Effector memory CD8-positive, alpha-beta T cell (primary cell): ENCODE measurements at regions not wholly inside any gene's neighbourhood (a gene's known extent, or its start where the extent isn't known, plus 50 kb on each side); places are given as distances from the start of the nearest gene placed in this dataset.

Experiments
- ATAC-seq: fragments of 150-1000 bp; cut with Tn5 transposase; replicated peaks from 2 replicates; pipeline ENCODE4 v1.10.0; 2021; ENCODE audit warnings: mild to moderate bottlenecking, moderate library complexity
- DNase-seq, 3 experiments: peaks; one replicate each; pipeline ENCODE4 v3.0.0; 2021
- H3K27ac Mint-ChIP-seq, 2 donors: one replicate each; pipeline ENCODE4 v1.8.0; 2022; ENCODE audit warnings: mild to moderate bottlenecking in 2 of 2, mixed read lengths in 2 of 2, moderate library complexity in 2 of 2
- H3K27me3 Mint-ChIP-seq, 2 donors: one replicate each; pipeline ENCODE4 v1.8.0; 2022; ENCODE audit warnings: mixed read lengths in 2 of 2
- H3K36me3 Mint-ChIP-seq: one replicate; pipeline ENCODE4 v1.8.0; 2022; ENCODE audit warnings: mild to moderate bottlenecking, moderate library complexity, mixed read lengths; ENCODE audit not compliant: insufficient read depth
- H3K4me1 Mint-ChIP-seq, 2 donors: one replicate each; pipeline ENCODE4 v1.8.0; 2022; ENCODE audit warnings: low read depth in 2 of 2, mixed read lengths in 2 of 2
- H3K4me3 Mint-ChIP-seq, 2 donors: one replicate each; pipeline ENCODE4 v1.8.0; 2022; ENCODE audit warnings: mild to moderate bottlenecking in 2 of 2, mixed read lengths in 2 of 2, moderate library complexity in 2 of 2
- H3K9me3 Mint-ChIP-seq, 2 donors: one replicate each; pipeline ENCODE4 v1.8.0; 2022; ENCODE audit warnings: mixed read lengths in 2 of 2

- Mint-ChIP-seq H3K27ac (no peak overlapping the region), H3K9me3 (no peaks in the 10 kb centered on the region), H3K36me3 (no peaks in the 10 kb centered on the region), H3K4me3 (no peak overlapping the region), H3K4me1 (peaks cover 8 to 11% of the 10 kb centered on the region in 2 donors), H3K27me3 (peaks cover 34 to 81% of the 10 kb centered on the region in 2 donors)
- DNase-seq (no peak), ATAC-seq (no peak)
Observed at GRCh38 chr1:31504001-31504400, 72.3 kb upstream of the TINAGL1 start.

GRCh38 chr1:31505911-31506497, 70.3 kb upstream of the TINAGL1 start:
- ATAC-seq = peak; percentile 43
- peaks cover 8 to 11% of the 10 kb centered on the region in 2 donors for H3K4me1 Mint-ChIP-seq
- no peak overlapping the region for H3K27ac Mint-ChIP-seq
- no peaks in the 10 kb centered on the region for H3K9me3 Mint-ChIP-seq
- no peak for DNase-seq
- no peak overlapping the region for H3K4me3 Mint-ChIP-seq
- no peaks in the 10 kb centered on the region for H3K36me3 Mint-ChIP-seq
- H3K27me3 Mint-ChIP-seq = peaks cover 36 to 71% of the 10 kb centered on the region in 2 donors

GRCh38 chr1:31507221-31507620, 69.1 kb upstream of the TINAGL1 start:
- Mint-ChIP-seq H3K4me1 (peaks cover 8 to 11% of the 10 kb centered on the region in 2 donors), H3K9me3 (no peaks in the 10 kb centered on the region), H3K27ac (no peak overlapping the region), H3K4me3 (no peak overlapping the region), H3K36me3 (no peaks in the 10 kb centered on the region), H3K27me3 (peaks cover 24 to 71% of the 10 kb centered on the region in 2 donors)
- ATAC-seq (no peak), DNase-seq (no peak)

GRCh38 chr1:31507676-31508530, 68.4 kb upstream of the TINAGL1 start:
- no peaks in the 10 kb centered on the region for H3K36me3 Mint-ChIP-seq
- ATAC-seq = no peak

GRCh38 chr1:31509124-31510072, 66.9 kb upstream of the TINAGL1 start:
- Mint-ChIP-seq H3K4me1 (peaks cover 8 to 11% of the 10 kb centered on the region in 2 donors), H3K9me3 (no peaks in the 10 kb centered on the region), H3K4me3 (no peak overlapping the region), H3K36me3 (no peaks in the 10 kb centered on the region), H3K27me3 (peaks cover 24 to 55% of the 10 kb centered on the region in 2 donors), H3K27ac (no peak overlapping the region)
- DNase-seq = no peak
- no peak for ATAC-seq

More at GRCh38 chr1:31507676-31508530, 68.4 kb upstream of the TINAGL1 start:
- Mint-ChIP-seq H3K4me1 (peaks cover 8 to 11% of the 10 kb centered on the region in 2 donors), H3K27ac (no peak overlapping the region), H3K4me3 (no peak overlapping the region), H3K9me3 (no peaks in the 10 kb centered on the region), H3K27me3 (peaks cover 29 to 69% of the 10 kb centered on the region in 2 donors)
- no peak for DNase-seq

- Mint-ChIP-seq H3K4me1 (peaks cover 8 to 11% of the 10 kb centered on the region in 2 donors), H3K4me3 (no peak overlapping the region), H3K27me3 (peaks cover 24 to 52% of the 10 kb centered on the region in 2 donors), H3K9me3 (no peaks in the 10 kb centered on the region), H3K36me3 (no peaks in the 10 kb centered on the region), H3K27ac (no peak overlapping the region)
- ATAC-seq (no peak), DNase-seq (no peak)
Observed at GRCh38 chr1:31510304-31510703, 66.0 kb upstream of the TINAGL1 start.

GRCh38 chr1:31510853-31511789, 65.2 kb upstream of the TINAGL1 start:
- H3K4me1 Mint-ChIP-seq = peaks cover 1 to 4% of the 10 kb centered on the region in 2 donors
- DNase-seq (no peak), ATAC-seq (no peak)
- H3K9me3 Mint-ChIP-seq = no peaks in the 10 kb centered on the region
- no peak overlapping the region for H3K4me3 Mint-ChIP-seq
- no peak overlapping the region for H3K27ac Mint-ChIP-seq
- peaks cover 21 to 44% of the 10 kb centered on the region in 2 donors for H3K27me3 Mint-ChIP-seq
- H3K36me3 Mint-ChIP-seq = no peaks in the 10 kb centered on the region

- Mint-ChIP-seq H3K4me3 (no peak overlapping the region), H3K36me3 (no peaks in the 10 kb centered on the region), H3K27ac (no peak overlapping the region), H3K4me1 (no peaks in the 10 kb centered on the region), H3K9me3 (no peaks in the 10 kb centered on the region), H3K27me3 (peaks cover 15 to 37% of the 10 kb centered on the region in 2 donors)
- DNase-seq (no peak), ATAC-seq (no peak)
Observed at GRCh38 chr1:31511848-31512615, 64.3 kb upstream of the TINAGL1 start.

GRCh38 chr1:31514117-31514516, 62.2 kb upstream of the TINAGL1 start:
- H3K36me3 Mint-ChIP-seq = no peaks in the 10 kb centered on the region
- ATAC-seq (no peak), DNase-seq (no peak)
- H3K9me3 Mint-ChIP-seq = no peaks in the 10 kb centered on the region
- H3K27ac Mint-ChIP-seq = no peak overlapping the region
- peaks cover 15 to 27% of the 10 kb centered on the region in 2 donors for H3K27me3 Mint-ChIP-seq
- no peak overlapping the region for H3K4me3 Mint-ChIP-seq
- no peaks in the 10 kb centered on the region for H3K4me1 Mint-ChIP-seq

- H3K27ac Mint-ChIP-seq = peak overlapping the region in 1 of 2 donors; percentile 67
- peaks cover 15 to 28% of the 10 kb centered on the region in 2 donors for H3K27me3 Mint-ChIP-seq
- no peaks in the 10 kb centered on the region for H3K9me3 Mint-ChIP-seq
Observed at GRCh38 chr1:31515056-31515775, 61.1 kb upstream of the TINAGL1 start.

GRCh38 chr1:31515936-31516335, 60.4 kb upstream of the TINAGL1 start:
- H3K27me3 Mint-ChIP-seq = peaks cover 17 to 28% of the 10 kb centered on the region in 2 donors
- no peaks in the 10 kb centered on the region for H3K9me3 Mint-ChIP-seq
- no peaks in the 10 kb centered on the region for H3K4me1 Mint-ChIP-seq
- H3K4me3 Mint-ChIP-seq = no peak overlapping the region
- ATAC-seq = no peak
- H3K36me3 Mint-ChIP-seq = no peaks in the 10 kb centered on the region
- no peak for DNase-seq
- H3K27ac Mint-ChIP-seq = no peak overlapping the region

More at GRCh38 chr1:31515056-31515775, 61.1 kb upstream of the TINAGL1 start:
- no peaks in the 10 kb centered on the region for H3K4me1 Mint-ChIP-seq
- DNase-seq = no peak
- no peak for ATAC-seq
- no peak overlapping the region for H3K4me3 Mint-ChIP-seq
- no peaks in the 10 kb centered on the region for H3K36me3 Mint-ChIP-seq
